ENCODE measurements at regions not wholly inside any gene's neighbourhood (a gene's known extent, or its start where the extent isn't known, plus 50 kb on each side); places are given as distances from the start of the nearest gene placed in this dataset.

GRCh38 chr2:193201583-193201982 lies 1006.9 kb upstream of the TMEFF2 start:
- no peak for TF ChIP-seq CTCF (IDR thresholded peaks at IDR 0.05)
- TF ChIP-seq POLR2AphosphoS5 (IDR thresholded peaks at IDR 0.05), result no peak
- no peak for TF ChIP-seq POLR2A (IDR thresholded peaks at IDR 0.05)

Measured in stomach (tissue), 4 donors.